ENCODE measurements at regions not wholly inside any gene's neighbourhood (a gene's known extent, or its start where the extent isn't known, plus 50 kb on each side); places are given as distances from the start of the nearest gene placed in this dataset.

DNA sequence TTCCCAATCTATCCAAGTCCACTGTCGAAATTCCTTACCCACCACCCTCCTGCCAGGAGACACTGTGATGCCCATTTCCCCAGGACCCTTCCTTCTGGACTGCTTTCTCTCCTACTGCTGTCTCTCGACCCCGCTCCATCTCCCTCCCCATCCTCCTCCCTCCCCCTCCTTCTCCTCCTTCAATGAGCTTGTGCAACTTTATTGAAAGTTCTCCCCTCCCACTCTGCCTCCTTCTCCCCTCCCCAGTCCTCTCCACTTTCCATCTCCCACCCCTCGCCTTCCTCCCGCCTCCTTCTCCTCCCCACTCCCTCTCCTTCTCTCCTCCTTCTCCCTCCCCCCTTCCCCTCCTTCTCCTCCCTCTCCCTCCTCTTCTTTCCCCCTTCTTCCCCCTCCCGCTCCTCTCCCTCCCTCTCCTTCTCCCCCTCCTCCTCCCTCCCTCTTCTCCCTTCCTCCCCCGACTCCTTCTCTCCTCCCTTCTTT, 116.6 kb upstream of the FAT1 start:
- TF ChIP-seq, protein P1, sequence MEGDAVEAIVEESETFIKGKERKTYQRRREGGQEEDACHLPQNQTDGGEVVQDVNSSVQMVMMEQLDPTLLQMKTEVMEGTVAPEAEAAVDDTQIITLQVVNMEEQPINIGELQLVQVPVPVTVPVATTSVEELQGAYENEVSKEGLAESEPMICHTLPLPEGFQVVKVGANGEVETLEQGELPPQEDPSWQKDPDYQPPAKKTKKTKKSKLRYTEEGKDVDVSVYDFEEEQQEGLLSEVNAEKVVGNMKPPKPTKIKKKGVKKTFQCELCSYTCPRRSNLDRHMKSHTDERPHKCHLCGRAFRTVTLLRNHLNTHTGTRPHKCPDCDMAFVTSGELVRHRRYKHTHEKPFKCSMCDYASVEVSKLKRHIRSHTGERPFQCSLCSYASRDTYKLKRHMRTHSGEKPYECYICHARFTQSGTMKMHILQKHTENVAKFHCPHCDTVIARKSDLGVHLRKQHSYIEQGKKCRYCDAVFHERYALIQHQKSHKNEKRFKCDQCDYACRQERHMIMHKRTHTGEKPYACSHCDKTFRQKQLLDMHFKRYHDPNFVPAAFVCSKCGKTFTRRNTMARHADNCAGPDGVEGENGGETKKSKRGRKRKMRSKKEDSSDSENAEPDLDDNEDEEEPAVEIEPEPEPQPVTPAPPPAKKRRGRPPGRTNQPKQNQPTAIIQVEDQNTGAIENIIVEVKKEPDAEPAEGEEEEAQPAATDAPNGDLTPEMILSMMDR (IDR thresholded peaks at IDR 0.05; ENCODE audit: borderline replicate concordance, extremely low read depth, insufficient read depth): no peak
- Histone ChIP-seq H3K4me3 (ENCODE audit: low read length in 3 of 3) (no peak overlapping the region), H3K9ac (ENCODE audit: low read length in 3 of 3) (no peak overlapping the region), H3K36me3 (ENCODE audit: control insufficient read depth in 2 of 3, insufficient read depth in 3 of 3, low read length in 3 of 3) (no peaks in the 10 kb centered on the region), H3K4me1 (ENCODE audit: control insufficient read depth in 2 of 3, insufficient read depth in 2 of 3, low read depth in 1 of 3, low read length in 3 of 3) (peaks cover 0 to 3% (median 3%) of the 10 kb centered on the region in 3 donors), H3K9me3 (ENCODE audit: control insufficient read depth in 2 of 3, insufficient read depth in 1 of 3, low read length in 3 of 3) (no peaks in the 10 kb centered on the region), H3K27me3 (ENCODE audit: control insufficient read depth, insufficient read depth, low read length) (no peaks in the 10 kb centered on the region), H3K27ac (ENCODE audit: low read depth in 2 of 2, low read length in 2 of 2) (no peak overlapping the region)
- no peak for FAIRE-seq
- intact Hi-C loops (cut with DNase I): no loop called here
- DNase-seq: no peak

DNA sequence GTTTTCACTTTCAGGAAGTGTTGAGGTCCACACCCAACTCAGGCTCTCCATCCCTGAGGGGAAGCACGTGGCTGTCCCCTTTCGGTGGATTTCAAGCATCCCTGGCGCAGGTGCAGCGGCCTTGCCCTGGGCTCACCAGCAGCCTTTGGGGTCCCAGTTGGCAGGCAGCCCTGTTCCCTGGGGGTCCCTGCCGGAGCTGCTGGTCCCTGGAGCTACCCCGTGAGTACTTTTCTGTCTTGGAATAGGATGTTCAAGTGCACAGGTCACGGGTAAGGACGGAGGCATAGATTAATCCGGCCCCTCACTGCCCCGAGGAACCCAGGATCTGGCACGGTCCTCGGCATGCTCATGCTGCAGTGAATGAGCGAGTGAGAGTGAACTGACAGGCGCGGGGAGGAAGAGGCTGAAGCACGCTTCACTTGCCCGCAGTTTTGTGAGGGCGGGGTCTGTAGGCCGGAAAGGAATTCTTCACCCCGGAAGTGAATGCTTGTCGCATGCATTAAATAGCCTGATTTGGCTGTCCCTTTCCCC, 117.2 kb upstream of the FAT1 start:
- no peak overlapping the region for H3K9ac ChIP-seq (ENCODE audit: low read length in 3 of 3)
- DNase-seq (no peak), FAIRE-seq (no peak)
- peaks cover 0 to 3% (median 3%) of the 10 kb centered on the region in 3 donors for H3K4me1 ChIP-seq (ENCODE audit: control insufficient read depth in 2 of 3, insufficient read depth in 2 of 3, low read depth in 1 of 3, low read length in 3 of 3)
- no peak overlapping the region for H3K4me3 ChIP-seq (ENCODE audit: low read length in 3 of 3)
- intact Hi-C loops (cut with DNase I): no loop called here
- H3K9me3 ChIP-seq (ENCODE audit: control insufficient read depth in 2 of 3, insufficient read depth in 1 of 3, low read length in 3 of 3): no peaks in the 10 kb centered on the region
- no peaks in the 10 kb centered on the region for H3K36me3 ChIP-seq (ENCODE audit: control insufficient read depth in 2 of 3, insufficient read depth in 3 of 3, low read length in 3 of 3)
- H3K27ac ChIP-seq (ENCODE audit: low read depth in 2 of 2, low read length in 2 of 2): no peak overlapping the region
- TF ChIP-seq, protein P1 (IDR thresholded peaks at IDR 0.05; ENCODE audit: borderline replicate concordance, extremely low read depth, insufficient read depth): no peak
- H3K27me3 ChIP-seq (ENCODE audit: control insufficient read depth, insufficient read depth, low read length): no peaks in the 10 kb centered on the region

DNA sequence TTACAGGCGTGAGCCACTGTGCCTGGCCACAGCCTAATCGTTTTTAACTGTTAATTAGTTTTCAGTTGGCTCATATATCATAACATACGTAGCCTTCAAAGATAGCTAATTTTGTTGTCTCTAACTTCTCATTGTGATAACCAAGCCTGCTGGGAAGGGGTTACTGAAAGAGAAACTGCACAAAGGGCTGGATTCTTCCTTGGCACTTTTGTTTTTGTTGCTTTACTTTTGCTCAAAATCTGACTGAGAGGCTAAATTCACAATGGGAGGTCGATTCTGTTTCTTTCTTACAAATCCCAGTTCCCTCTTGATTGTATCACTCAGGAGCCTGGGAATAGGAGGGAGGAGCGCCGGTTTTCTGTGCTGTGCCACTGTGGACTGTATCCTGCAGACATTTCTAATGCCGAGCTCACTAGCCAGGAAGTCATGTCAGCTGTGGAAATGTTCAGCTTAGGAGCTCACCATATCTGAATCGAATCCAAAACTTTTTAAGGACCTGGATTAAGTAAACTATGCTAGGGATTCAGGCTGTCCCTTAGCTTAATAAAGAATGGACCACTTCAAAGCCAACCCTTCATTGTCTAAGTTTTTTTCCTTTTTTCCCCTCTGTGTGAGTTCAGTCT, 120.5 kb upstream of the FAT1 start:
- Histone ChIP-seq H3K9me3 (ENCODE audit: control insufficient read depth in 2 of 3, insufficient read depth in 1 of 3, low read length in 3 of 3) (no peaks in the 10 kb centered on the region), H3K36me3 (ENCODE audit: control insufficient read depth in 2 of 3, insufficient read depth in 3 of 3, low read length in 3 of 3) (no peaks in the 10 kb centered on the region), H3K27ac (ENCODE audit: low read depth in 2 of 2, low read length in 2 of 2) (peak overlapping the region; percentile 25 to 86), H3K9ac (ENCODE audit: low read length in 3 of 3) (no peak overlapping the region), H3K4me1 (ENCODE audit: control insufficient read depth in 2 of 3, insufficient read depth in 2 of 3, low read depth in 1 of 3, low read length in 3 of 3) (peaks cover 0 to 3% (median 3%) of the 10 kb centered on the region in 3 donors), H3K27me3 (ENCODE audit: control insufficient read depth, insufficient read depth, low read length) (no peaks in the 10 kb centered on the region), H3K4me3 (ENCODE audit: low read length in 3 of 3) (peak overlapping the region; percentile 12 to 18 (median 15))
- DNase-seq (peak in 2 of 5 donors; percentile 29 to 41), FAIRE-seq (no peak)
- intact Hi-C loops (cut with DNase I): no loop called here
- TF ChIP-seq, protein P1 (IDR thresholded peaks at IDR 0.05; ENCODE audit: borderline replicate concordance, extremely low read depth, insufficient read depth): no peak

All from kidney (tissue), 13 donors.